MCF 10A (cell line): ENCODE measurements at regions not wholly inside any gene's neighbourhood (a gene's known extent, or its start where the extent isn't known, plus 50 kb on each side); places are given as distances from the start of the nearest gene placed in this dataset.

Experiments used
- BruUV-seq: library from RNA; stranded (reverse); fragments of 400-500 nt; replicated peaks from 2 replicates; lab custom pipeline; 2021; lab: Mats Ljungman, UMichigan
- CTCF ChIA-PET: fragments of 300-600 bp; sonication (Branson Sonifier 250); formaldehyde crosslinking; extraction: SDS; loops from one replicate; lab custom pipeline; 2021; ENCODE audit warnings: antibody characterized with exemption, inconsistent platforms; lab: Yijun Ruan, JAX
- POLR2A ChIA-PET: fragments of 300-600, 350-650 bp; sonication (Branson Sonifier 250); formaldehyde crosslinking; extraction: SDS; loops from one replicate; lab custom pipeline; 2020; ENCODE audit warnings: antibody characterized with exemption, inconsistent platforms; lab: Yijun Ruan, JAX
- DNase-seq: peaks from one replicate; pipeline ENCODE4 v3.0.0-alpha.2; 2018; ENCODE audit not compliant: unreplicated experiment
- H3K27ac Mint-ChIP-seq: one replicate; pipeline ENCODE4 v1.8.0; 2022; ENCODE audit warnings: mild to moderate bottlenecking, low read depth, mixed read lengths; ENCODE audit not compliant: unreplicated experiment
- H3K27me3 Mint-ChIP-seq: one replicate; pipeline ENCODE4 v1.8.0; 2022; ENCODE audit warnings: mixed read lengths; ENCODE audit not compliant: insufficient read depth, unreplicated experiment
- H3K36me3 Mint-ChIP-seq: one replicate; pipeline ENCODE4 v1.8.0; 2022; ENCODE audit warnings: mild to moderate bottlenecking, moderate library complexity, mixed read lengths; ENCODE audit not compliant: insufficient read depth, unreplicated experiment
- H3K4me1 Mint-ChIP-seq: one replicate; pipeline ENCODE4 v1.8.0; 2022; ENCODE audit warnings: mixed read lengths; ENCODE audit not compliant: insufficient read depth, unreplicated experiment
- H3K4me3 Mint-ChIP-seq: one replicate; pipeline ENCODE4 v1.8.0; 2022; ENCODE audit warnings: mild to moderate bottlenecking, moderate library complexity, mixed read lengths; ENCODE audit not compliant: unreplicated experiment
- H3K9me3 Mint-ChIP-seq: one replicate; pipeline ENCODE4 v1.8.0; 2022; ENCODE audit warnings: mixed read lengths; ENCODE audit not compliant: unreplicated experiment
- intact Hi-C: fragments of 100-400 bp; cut with micrococcal nuclease; formaldehyde crosslinking; loops from 2 replicates; pipeline ENCODE4 v1.14.1; 2022
- TF ChIP-seq, protein P1 (sequence below): fragments of 200-600 bp; IDR thresholded peaks from one replicate; pipeline ENCODE4 v1.8.0; 2022; ENCODE audit warnings: antibody characterized with exemption, mild to moderate bottlenecking; ENCODE audit not compliant: unreplicated experiment

DNA sequence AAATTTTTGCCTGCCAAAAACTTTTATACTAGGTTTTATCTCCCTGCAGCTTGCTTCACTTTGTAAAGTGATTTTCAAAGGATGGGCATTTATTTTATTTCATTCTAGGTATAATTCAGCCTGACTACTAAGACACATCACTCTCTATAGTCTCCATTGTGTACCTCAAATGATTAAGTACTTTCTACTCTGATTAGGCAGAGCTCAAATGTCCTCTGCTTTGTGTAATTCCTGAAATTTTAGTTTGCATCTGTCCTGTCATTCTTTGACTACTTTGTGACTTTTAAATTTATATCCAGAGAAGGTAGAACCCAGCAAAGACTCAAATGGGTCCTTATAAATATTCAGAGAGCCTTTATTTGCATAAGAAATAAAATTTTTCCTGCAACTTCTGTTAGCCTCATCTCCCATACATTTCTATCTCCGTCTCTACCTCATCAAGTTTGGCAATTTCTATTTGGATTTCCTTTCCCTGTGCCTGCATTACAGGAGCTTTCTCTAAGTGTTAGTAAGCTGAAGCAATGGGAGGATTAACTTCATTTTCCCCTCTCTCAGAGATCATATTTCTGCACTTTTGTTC is 1038.0 kb upstream of the ATXN8OS start:
- Mint-ChIP-seq H3K27me3 (no peaks in the 10 kb centered on the region), H3K4me1 (no peaks in the 10 kb centered on the region), H3K9me3 (no peaks in the 10 kb centered on the region), H3K27ac (no peak overlapping the region), H3K36me3 (no peaks in the 10 kb centered on the region), H3K4me3 (no peak overlapping the region)
- ChIA-PET POLR2A (no interaction called here), CTCF (interaction anchor here (1.4 kb wide), 1 partner anchor 764 kb away, joined by 4 read pairs; no protein-coding TSS in a partner anchor)
- intact Hi-C loops: no loop called here
- no TSS peak for BruUV-seq
- TF ChIP-seq, protein P1, sequence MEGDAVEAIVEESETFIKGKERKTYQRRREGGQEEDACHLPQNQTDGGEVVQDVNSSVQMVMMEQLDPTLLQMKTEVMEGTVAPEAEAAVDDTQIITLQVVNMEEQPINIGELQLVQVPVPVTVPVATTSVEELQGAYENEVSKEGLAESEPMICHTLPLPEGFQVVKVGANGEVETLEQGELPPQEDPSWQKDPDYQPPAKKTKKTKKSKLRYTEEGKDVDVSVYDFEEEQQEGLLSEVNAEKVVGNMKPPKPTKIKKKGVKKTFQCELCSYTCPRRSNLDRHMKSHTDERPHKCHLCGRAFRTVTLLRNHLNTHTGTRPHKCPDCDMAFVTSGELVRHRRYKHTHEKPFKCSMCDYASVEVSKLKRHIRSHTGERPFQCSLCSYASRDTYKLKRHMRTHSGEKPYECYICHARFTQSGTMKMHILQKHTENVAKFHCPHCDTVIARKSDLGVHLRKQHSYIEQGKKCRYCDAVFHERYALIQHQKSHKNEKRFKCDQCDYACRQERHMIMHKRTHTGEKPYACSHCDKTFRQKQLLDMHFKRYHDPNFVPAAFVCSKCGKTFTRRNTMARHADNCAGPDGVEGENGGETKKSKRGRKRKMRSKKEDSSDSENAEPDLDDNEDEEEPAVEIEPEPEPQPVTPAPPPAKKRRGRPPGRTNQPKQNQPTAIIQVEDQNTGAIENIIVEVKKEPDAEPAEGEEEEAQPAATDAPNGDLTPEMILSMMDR: no peak
- no peak for DNase-seq

DNA sequence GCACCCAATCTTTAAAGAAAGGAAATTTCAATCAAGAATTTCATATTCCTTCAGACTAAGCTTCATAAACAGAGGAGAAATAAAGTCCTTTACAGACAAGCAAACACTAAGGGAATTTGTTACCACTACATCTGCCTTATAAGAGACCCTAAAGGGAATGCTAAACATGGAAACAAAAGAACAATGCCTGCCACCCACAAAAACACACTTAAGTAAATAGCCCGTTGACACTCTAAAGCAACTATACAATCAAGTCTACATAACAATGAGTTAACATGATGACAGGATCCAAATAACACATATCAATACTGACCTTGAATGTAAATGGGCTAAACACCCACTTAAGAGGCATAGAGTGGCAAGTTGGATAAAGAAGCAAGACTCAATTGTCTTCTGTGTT is 1056.9 kb upstream of the ATXN8OS start:
- no peaks in the 10 kb centered on the region for H3K4me1 Mint-ChIP-seq
- BruUV-seq: no TSS peak
- DNase-seq: no peak
- ChIA-PET POLR2A (no interaction called here), CTCF (no interaction called here)
- TF ChIP-seq, protein P1: no peak
- H3K27me3 Mint-ChIP-seq: no peaks in the 10 kb centered on the region
- peaks cover 21% of the 10 kb centered on the region for H3K9me3 Mint-ChIP-seq
- no peak overlapping the region for H3K4me3 Mint-ChIP-seq
- no peak overlapping the region for H3K27ac Mint-ChIP-seq
- intact Hi-C loops: no loop called here
- H3K36me3 Mint-ChIP-seq: no peaks in the 10 kb centered on the region

DNA sequence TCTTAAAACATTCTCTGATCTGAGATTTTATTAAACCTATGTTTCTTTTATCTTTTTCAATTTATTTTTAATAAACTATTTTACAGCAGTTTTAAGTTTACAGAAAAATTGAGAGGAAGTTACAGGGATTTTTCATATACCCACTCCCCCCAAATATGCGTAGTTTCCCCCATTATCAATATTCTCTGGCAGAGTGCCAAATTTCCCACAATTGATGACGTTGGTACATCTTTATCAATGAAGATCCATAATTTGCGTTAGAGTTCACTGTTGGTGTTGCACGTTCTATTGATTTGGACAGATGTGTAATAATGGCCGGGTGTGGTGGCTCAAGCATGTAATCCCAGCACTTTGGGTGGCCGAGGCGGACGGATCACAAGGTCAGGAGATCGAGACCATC is 1063.0 kb upstream of the ATXN8OS start:
- no peak for DNase-seq
- Mint-ChIP-seq H3K9me3 (peaks cover 8% of the 10 kb centered on the region), H3K27me3 (no peaks in the 10 kb centered on the region), H3K36me3 (no peaks in the 10 kb centered on the region), H3K4me1 (no peaks in the 10 kb centered on the region), H3K27ac (no peak overlapping the region), H3K4me3 (no peak overlapping the region)
- no TSS peak for BruUV-seq
- POLR2A ChIA-PET: no interaction called here
- CTCF ChIA-PET: no interaction called here
- TF ChIP-seq, protein P1: no peak
- intact Hi-C loops: no loop called here

DNA sequence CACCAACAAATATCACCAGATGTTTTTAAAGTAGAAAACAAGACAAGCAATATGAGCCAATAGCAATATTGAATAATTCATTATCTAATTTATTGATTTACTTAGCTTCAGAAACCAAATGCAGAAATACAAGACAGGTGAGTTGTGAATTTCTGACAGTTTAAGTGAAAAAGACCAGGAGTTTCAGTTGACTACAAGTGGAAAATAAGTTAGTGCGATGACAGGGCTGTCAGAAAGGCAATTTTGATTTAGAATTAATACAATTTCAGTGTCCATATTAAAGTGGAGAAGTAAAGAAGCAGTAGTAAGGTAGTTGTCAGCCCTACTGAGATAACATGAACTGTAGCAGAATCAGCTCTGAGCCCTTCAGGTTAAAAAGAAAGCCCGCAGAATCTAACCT is 1066.7 kb upstream of the ATXN8OS start:
- ChIA-PET POLR2A (interaction anchor here (0.7 kb wide), 1 partner anchor 233 kb away, joined by 3 read pairs; no protein-coding TSS in a partner anchor), CTCF (no interaction called here)
- TF ChIP-seq, protein P1: no peak
- Mint-ChIP-seq H3K4me1 (no peaks in the 10 kb centered on the region), H3K27ac (no peak overlapping the region), H3K9me3 (peaks cover 11% of the 10 kb centered on the region), H3K36me3 (no peaks in the 10 kb centered on the region), H3K27me3 (no peaks in the 10 kb centered on the region), H3K4me3 (no peak overlapping the region)
- intact Hi-C loops: no loop called here
- no TSS peak for BruUV-seq
- no peak for DNase-seq
